Suprapubic skin (tissue), 4 donors: ENCODE measurements at regions not wholly inside any gene's neighbourhood (a gene's known extent, or its start where the extent isn't known, plus 50 kb on each side); places are given as distances from the start of the nearest gene placed in this dataset.

Source experiments
- DNase-seq, 2 donors: peaks; one replicate each; pipeline ENCODE4 v3.0.0-alpha.2; 2019; ENCODE audit warnings: low spot score in 2 of 2
- H3K27ac ChIP-seq: fragments of 200-600 bp; sonication (generic); one replicate; pipeline ENCODE4 v1.5.1; 2019
- H3K27me3 ChIP-seq: fragments of 200-600 bp; sonication (generic); one replicate; pipeline ENCODE4 v1.5.1; 2019
- H3K36me3 ChIP-seq: fragments of 200-600 bp; sonication (generic); one replicate; pipeline ENCODE4 v1.5.1; 2019
- H3K4me1 ChIP-seq: fragments of 200-600 bp; sonication (generic); one replicate; pipeline ENCODE4 v1.5.1; 2019
- H3K4me3 ChIP-seq: fragments of 200-600 bp; sonication (generic); one replicate; pipeline ENCODE4 v1.5.1; 2019; ENCODE audit warnings: mild to moderate bottlenecking
- H3K9me3 ChIP-seq: fragments of 200-600 bp; sonication (generic); one replicate; pipeline ENCODE4 v1.5.1; 2019
- CTCF ChIP-seq, 2 donors: fragments of 200-600 bp in 1 of 2; fragments of 450-650 bp in 1 of 2; sonication (generic) in 1 of 2; IDR thresholded peaks; one replicate each; pipeline ENCODE4 v1.5.1; 2016 to 2019; ENCODE audit warnings: antibody characterized with exemption in 2 of 2, mild to moderate bottlenecking in 1 of 2, moderate library complexity in 1 of 2
- EP300 ChIP-seq: sonication (generic); formaldehyde crosslinking; IDR thresholded peaks from one replicate; pipeline ENCODE4 v1.6.1; 2017; ENCODE audit warnings: antibody characterized with exemption
- POLR2A ChIP-seq, 2 donors: fragments of 450-650 bp; IDR thresholded peaks; one replicate each; pipeline ENCODE4 v1.6.1; 2017; ENCODE audit warnings: antibody characterized with exemption in 2 of 2, mild to moderate bottlenecking in 2 of 2, moderate library complexity in 2 of 2
- POLR2AphosphoS5 ChIP-seq, 3 donors: sonication (generic); formaldehyde crosslinking; IDR thresholded peaks; one replicate each; pipeline ENCODE4 v1.6.1; 2017; ENCODE audit warnings: antibody characterized with exemption in 3 of 3
- WGBS: methylation state at CpG from one replicate; pipeline ENCODE4 v1.1.5; 2018; 5-methylcytosine and 5-hydroxymethylcytosine counted together

- Histone ChIP-seq H3K4me3 (no peak overlapping the region), H3K27me3 (no peaks in the 10 kb centered on the region), H3K27ac (no peak overlapping the region), H3K36me3 (no peaks in the 10 kb centered on the region), H3K9me3 (no peaks in the 10 kb centered on the region), H3K4me1 (no peaks in the 10 kb centered on the region)
- no peak for TF ChIP-seq POLR2A (IDR thresholded peaks at IDR 0.05)
- no peak for TF ChIP-seq POLR2AphosphoS5 (IDR thresholded peaks at IDR 0.05)
- TF ChIP-seq EP300, result no peak
- TF ChIP-seq CTCF (IDR thresholded peaks at IDR 0.05), result no peak
- 83% methylated on average over 1 of the region's 1 CpG for WGBS
- DNase-seq, result no peak
Observed at GRCh38 chr4:79497001-79497400, 89.0 kb upstream of the GK2 start.

GRCh38 chr4:79495447-79495846 is 87.4 kb upstream of the GK2 start:
- DNase-seq, result no peak
- Histone ChIP-seq H3K36me3 (no peaks in the 10 kb centered on the region), H3K27me3 (no peaks in the 10 kb centered on the region), H3K9me3 (no peaks in the 10 kb centered on the region), H3K4me1 (no peaks in the 10 kb centered on the region), H3K4me3 (peak overlapping the region; percentile 7), H3K27ac (no peak overlapping the region)
- 50% methylated on average over 1 of the region's 1 CpG for WGBS
- no peak for TF ChIP-seq EP300
- TF ChIP-seq CTCF (IDR thresholded peaks at IDR 0.05), result no peak
- no peak for TF ChIP-seq POLR2A (IDR thresholded peaks at IDR 0.05)
- no peak for TF ChIP-seq POLR2AphosphoS5 (IDR thresholded peaks at IDR 0.05)

- WGBS, result 70% methylated on average over 3 of the region's 3 CpGs
- Histone ChIP-seq H3K36me3 (no peaks in the 10 kb centered on the region), H3K4me1 (no peaks in the 10 kb centered on the region), H3K4me3 (no peak overlapping the region), H3K27me3 (no peaks in the 10 kb centered on the region), H3K27ac (no peak overlapping the region), H3K9me3 (no peaks in the 10 kb centered on the region)
- TF ChIP-seq POLR2A (IDR thresholded peaks at IDR 0.05) (no peak), CTCF (IDR thresholded peaks at IDR 0.05) (no peak), EP300 (no peak), POLR2AphosphoS5 (IDR thresholded peaks at IDR 0.05) (no peak)
- no peak for DNase-seq
Observed at GRCh38 chr4:79492148-79492547, 84.1 kb upstream of the GK2 start.

- no peaks in the 10 kb centered on the region for H3K27me3 ChIP-seq
- DNase-seq, result no peak
- WGBS, result 54% methylated on average over 2 of the region's 2 CpGs
- no peaks in the 10 kb centered on the region for H3K9me3 ChIP-seq
- H3K4me1 ChIP-seq, result no peaks in the 10 kb centered on the region
- TF ChIP-seq EP300, result no peak
- TF ChIP-seq POLR2AphosphoS5 (IDR thresholded peaks at IDR 0.05), result no peak
- TF ChIP-seq POLR2A (IDR thresholded peaks at IDR 0.05), result no peak
- no peak for TF ChIP-seq CTCF (IDR thresholded peaks at IDR 0.05)
- H3K4me3 ChIP-seq, result no peak overlapping the region
- H3K27ac ChIP-seq, result no peak overlapping the region
- no peaks in the 10 kb centered on the region for H3K36me3 ChIP-seq
Observed at GRCh38 chr4:79489506-79489905, 81.5 kb upstream of the GK2 start.

GRCh38 chr4:79476196-79476595 is 68.2 kb upstream of the GK2 start:
- Histone ChIP-seq H3K27me3 (no peaks in the 10 kb centered on the region), H3K27ac (no peak overlapping the region), H3K9me3 (no peaks in the 10 kb centered on the region), H3K36me3 (no peaks in the 10 kb centered on the region), H3K4me3 (no peak overlapping the region), H3K4me1 (no peaks in the 10 kb centered on the region)
- peak in 1 of 2 donors; percentile 62 for DNase-seq
- WGBS, result 53% methylated on average over 2 of the region's 2 CpGs
- peak in 2 of 3 donors; percentile 19 to 34 for TF ChIP-seq POLR2AphosphoS5 (IDR thresholded peaks at IDR 0.05)
- no peak for TF ChIP-seq POLR2A (IDR thresholded peaks at IDR 0.05)

GRCh38 chr4:79473439-79473724 is 65.4 kb upstream of the GK2 start:
- no peaks in the 10 kb centered on the region for H3K36me3 ChIP-seq
- no peaks in the 10 kb centered on the region for H3K27me3 ChIP-seq
- H3K9me3 ChIP-seq, result no peaks in the 10 kb centered on the region
- TF ChIP-seq POLR2AphosphoS5 (IDR thresholded peaks at IDR 0.05), result no peak
- no peak for TF ChIP-seq POLR2A (IDR thresholded peaks at IDR 0.05)
- no peak for TF ChIP-seq EP300
- TF ChIP-seq CTCF (IDR thresholded peaks at IDR 0.05), result no peak
- H3K27ac ChIP-seq, result peak overlapping the region; percentile 20
- no peak for DNase-seq
- no peak overlapping the region for H3K4me3 ChIP-seq
- no peaks in the 10 kb centered on the region for H3K4me1 ChIP-seq
- 62% methylated on average over 3 of the region's 3 CpGs for WGBS
